HCT116 (cell line): ENCODE measurements at regions not wholly inside any gene's neighbourhood (a gene's known extent, or its start where the extent isn't known, plus 50 kb on each side); places are given as distances from the start of the nearest gene placed in this dataset.

Experiments
- ATAC-seq: fragments of 200-7000 bp; cut with Tn5 transposase; 2 replicates; pipeline ENCODE4 v1.9.1; 2020; ENCODE audit warnings: mild to moderate bottlenecking, moderate library complexity
- BruUV-seq: library from RNA; stranded (reverse); fragments of 400-500 nt; replicated peaks from 2 replicates; lab custom pipeline; 2021; lab: Mats Ljungman, UMichigan
- CTCF ChIA-PET: fragments of 300-600 bp; sonication (Branson Sonifier 250); formaldehyde crosslinking; loops from one replicate; lab custom pipeline; 2021; ENCODE audit warnings: antibody characterized with exemption; lab: Charles Lee
- POLR2A ChIA-PET: fragments of 300-600, 350-600 bp; sonication (Branson Sonifier 250); formaldehyde crosslinking; loops from one replicate; lab custom pipeline; 2021; ENCODE audit warnings: antibody characterized with exemption; lab: Charles Lee
- RAD21 ChIA-PET, 2 experiments: fragments of 300-600 bp; sonication (Branson Sonifier 250); formaldehyde crosslinking; loops; one replicate each; lab custom pipeline; 2023; ENCODE audit warnings: low total read pairs in 2 of 2; ENCODE audit not compliant: uncharacterized antibody in 2 of 2, unreplicated experiment in 2 of 2, low non-redundant PET in 1 of 2; lab: Charles Lee
- DNase-seq: peaks from one replicate; pipeline ENCODE4 v3.0.0-alpha.2; 2010; ENCODE audit warnings: low read depth, low spot score
- H2AFZ ChIP-seq: fragments of 200-600 bp; shearing (Covaris generic), sonication (generic); 2 replicates; pipeline ENCODE4 v1.6.1; 2017; ENCODE audit warnings: low read depth, mixed run types, mixed read lengths, antibody characterized with exemption, low read length; ENCODE audit not compliant: poor library complexity, severe bottlenecking
- H3K27ac ChIP-seq: 2 replicates; pipeline ENCODE4 v1.5.1; 2012; ENCODE audit warnings: low read depth, low read length
- H3K27me3 ChIP-seq: fragments of 200-600 bp; sonication (generic); 2 replicates; pipeline ENCODE4 v1.6.1; 2016; ENCODE audit warnings: mixed run types, low read length, mixed read lengths; ENCODE audit not compliant: insufficient read depth
- H3K36me3 ChIP-seq, 2 experiments: fragments of 200-500 bp in 1 of 2; fragments of 200-600 bp in 1 of 2; sonication (Bioruptor generic) in 1 of 2; sonication (generic) in 1 of 2; 2 replicates each; pipeline versions ENCODE4 v1.5.1 to v1.6.1; 2014 to 2016; ENCODE audit warnings: low read length in 2 of 2, inconsistent platforms in 1 of 2, mixed read lengths in 1 of 2, mixed run types in 1 of 2; ENCODE audit not compliant: insufficient read depth in 2 of 2, control insufficient read depth in 1 of 2
- H3K4me1 ChIP-seq, 2 experiments: fragments of 200-600 bp in 1 of 2; sonication (generic) in 1 of 2; 2 replicates each; pipeline versions ENCODE4 v1.5.1 to v1.6.1; 2012 to 2017; ENCODE audit warnings: low read length in 2 of 2, inconsistent platforms in 1 of 2, mild to moderate bottlenecking in 1 of 2, mixed read lengths in 1 of 2, mixed run types in 1 of 2, moderate library complexity in 1 of 2; ENCODE audit not compliant: insufficient read depth in 2 of 2, control insufficient read depth in 1 of 2
- H3K4me2 ChIP-seq: fragments of 200-600 bp; sonication (generic); 2 replicates; pipeline ENCODE4 v1.6.1; 2017; ENCODE audit warnings: mixed run types, low read length, mixed read lengths
- H3K4me3 ChIP-seq, 2 experiments: fragments of 200-600 bp in 1 of 2; sonication (generic) in 1 of 2; replicated peaks in 1 of 2; 2 replicates each; pipeline ENCODE4 v1.5.1; 2011 to 2016; ENCODE audit warnings: low read length in 2 of 2, control low read depth in 1 of 2, low read depth in 1 of 2, mild to moderate bottlenecking in 1 of 2, mixed read lengths in 1 of 2, mixed run types in 1 of 2
- H3K79me2 ChIP-seq: fragments of 200-600 bp; sonication (generic); 2 replicates; pipeline ENCODE4 v1.6.1; 2017; ENCODE audit warnings: mild to moderate bottlenecking, mixed run types, low read length, moderate library complexity, mixed read lengths; ENCODE audit not compliant: insufficient read depth
- H3K9ac ChIP-seq: fragments of 200-600 bp; sonication (generic); 2 replicates; pipeline ENCODE4 v1.6.1; 2016; ENCODE audit warnings: low read length, mixed read lengths
- H3K9me2 ChIP-seq: fragments of 200-600 bp; sonication (generic), shearing (Covaris generic); 2 replicates; pipeline ENCODE4 v1.6.1; 2017; ENCODE audit warnings: mixed run types, mild to moderate bottlenecking, moderate library complexity; ENCODE audit not compliant: insufficient read depth
- H3K9me3 ChIP-seq, 2 experiments: fragments of 200-500 bp in 1 of 2; fragments of 200-600 bp in 1 of 2; sonication (Bioruptor generic) in 1 of 2; sonication (generic) in 1 of 2; 2 replicates each; pipeline ENCODE4 v1.6.1; 2014 to 2017; ENCODE audit warnings: low read length in 2 of 2, mixed read lengths in 2 of 2, inconsistent platforms in 1 of 2, low read depth in 1 of 2, mild to moderate bottlenecking in 1 of 2, mixed run types in 1 of 2, moderate library complexity in 1 of 2; ENCODE audit not compliant: control insufficient read depth in 1 of 2, insufficient read depth in 1 of 2
- H4K20me1 ChIP-seq: fragments of 200-600 bp; sonication (generic), shearing (Covaris generic); 2 replicates; pipeline ENCODE4 v1.6.1; 2017; ENCODE audit warnings: mixed run types, mild to moderate bottlenecking, moderate library complexity; ENCODE audit not compliant: insufficient read depth
- ATF3 ChIP-seq: IDR thresholded peaks from 2 replicates; pipeline ENCODE4 v1.6.1; 2012
- CBX3 ChIP-seq: IDR thresholded peaks from 2 replicates; pipeline ENCODE4 v1.6.1; 2012; ENCODE audit warnings: low read depth
- EGR1 ChIP-seq: IDR thresholded peaks from 2 replicates; pipeline ENCODE4 v1.6.1; 2012; ENCODE audit warnings: low read depth
- ELF1 ChIP-seq: IDR thresholded peaks from 2 replicates; pipeline ENCODE4 v1.6.1; 2012; ENCODE audit warnings: low read depth, borderline replicate concordance
- JUND ChIP-seq: IDR thresholded peaks from 2 replicates; pipeline ENCODE4 v1.6.1; 2012
- MAX ChIP-seq: IDR thresholded peaks from 2 replicates; pipeline ENCODE4 v1.6.1; 2012
- POLR2A ChIP-seq: IDR thresholded peaks from 2 replicates; pipeline ENCODE4 v1.7.0; 2011; ENCODE audit warnings: borderline replicate concordance; ENCODE audit not compliant: insufficient read depth, insufficient read length; ENCODE audit errors: extremely low read depth
- POLR2AphosphoS5 ChIP-seq: IDR thresholded peaks from 2 replicates; pipeline ENCODE4 v1.6.1; 2011; ENCODE audit warnings: mild to moderate bottlenecking, low read depth, low read length, moderate library complexity
- RAD21 ChIP-seq: IDR thresholded peaks from 2 replicates; pipeline ENCODE4 v1.6.1; 2012; ENCODE audit warnings: low read depth, mild to moderate bottlenecking
- SP1 ChIP-seq: IDR thresholded peaks from 2 replicates; pipeline ENCODE4 v1.6.1; 2012; ENCODE audit warnings: low read depth
- SRF ChIP-seq: IDR thresholded peaks from 2 replicates; pipeline ENCODE4 v1.6.1; 2012; ENCODE audit warnings: low read depth
- ZBTB33 ChIP-seq: IDR thresholded peaks from 2 replicates; pipeline ENCODE4 v1.6.1; 2011; ENCODE audit warnings: mild to moderate bottlenecking, low read length, moderate library complexity; ENCODE audit not compliant: insufficient replicate concordance; ENCODE audit errors: extremely low read depth
- ZFX ChIP-seq: fragments of 450-650 bp; IDR thresholded peaks from 2 replicates; pipeline ENCODE4 v1.6.1; 2017
- intact Hi-C: fragments of 100-400 bp; cut with micrococcal nuclease; formaldehyde crosslinking; loops from 2 replicates; pipeline ENCODE4 v1.10.0; 2022

GRCh38 chr5:126357585-126358342 is 65.4 kb upstream of the GRAMD2B start:
- POLR2A ChIA-PET, result no interaction called here
- CTCF ChIA-PET, result interaction anchor here (0.5 to 0.7 kb wide), 2 partner anchors 182 to 266 kb away, joined by 3 read pairs; no protein-coding TSS in a partner anchor
- H2AFZ ChIP-seq, result no peak overlapping the region

More at GRCh38 chr5:126357585-126358342, 65.4 kb upstream of the GRAMD2B start:
- peaks cover 19 to 27% of the 10 kb centered on the region in 2 experiments; a peak in 3 of 4 replicates for H3K4me1 ChIP-seq
- no peaks in the 10 kb centered on the region for H3K36me3 ChIP-seq
- DNase-seq, result no peak
- intact Hi-C loops, result no loop called here
- H3K79me2 ChIP-seq, result no peaks in the 10 kb centered on the region
- H3K4me3 ChIP-seq, result no peak overlapping the region
- H3K27ac ChIP-seq, result no peak overlapping the region
- ATAC-seq, result no peak
- no peaks in the 10 kb centered on the region for H3K27me3 ChIP-seq
- no peak for TF ChIP-seq MAX
- no peak for TF ChIP-seq POLR2A
- no peak for TF ChIP-seq JUND
- TF ChIP-seq ATF3, result no peak
- no peak for TF ChIP-seq EGR1
- TF ChIP-seq ZFX, result no peak
- no peak for TF ChIP-seq RAD21
- TF ChIP-seq ELF1, result no peak
- TF ChIP-seq SRF, result no peak
- no peak for TF ChIP-seq ZBTB33
- no peak for TF ChIP-seq POLR2AphosphoS5
- no peak for TF ChIP-seq CBX3
- no peak for TF ChIP-seq SP1
- no peak overlapping the region for H3K9ac ChIP-seq
- no peaks in the 10 kb centered on the region for H4K20me1 ChIP-seq
- no peaks in the 10 kb centered on the region for H3K9me3 ChIP-seq
- H3K4me2 ChIP-seq, result no peak overlapping the region
- no TSS peak for BruUV-seq
- H3K9me2 ChIP-seq, result no peaks in the 10 kb centered on the region
- RAD21 ChIA-PET, result no interaction called here
